CD14-positive monocyte (primary cell): ENCODE measurements at regions not wholly inside any gene's neighbourhood (a gene's known extent, or its start where the extent isn't known, plus 50 kb on each side); places are given as distances from the start of the nearest gene placed in this dataset.

Experiments
- DNase-seq, 3 donors: peaks; one replicate each; pipeline ENCODE4 v3.0.0-alpha.2; 2011 to 2022
- H2AFZ ChIP-seq: 2 replicates; pipeline ENCODE4 v1.6.0; 2012; ENCODE audit warnings: mild to moderate bottlenecking, low read depth, low read length, inconsistent platforms; ENCODE audit not compliant: insufficient read depth, poor library complexity, severe bottlenecking
- H3K27ac ChIP-seq, 2 donors: 1 replicate in 1 of 2; 2 replicates in 1 of 2; pipeline ENCODE4 v1.5.1; 2012 to 2013; ENCODE audit warnings: low read length in 2 of 2, control low read depth in 1 of 2, inconsistent platforms in 1 of 2, low read depth in 1 of 2, mild to moderate bottlenecking in 1 of 2
- H3K27me3 ChIP-seq, 2 donors: one replicate each; pipeline versions ENCODE4 v1.6.0 to v1.6.1; 2011 to 2013; ENCODE audit warnings: low read length in 2 of 2; ENCODE audit not compliant: control insufficient read depth in 2 of 2, insufficient read depth in 2 of 2
- H3K36me3 ChIP-seq, 2 donors: replicated peaks in 1 of 2; 1 replicate in 1 of 2; 2 replicates in 1 of 2; pipeline versions ENCODE4 v1.5.1 to v1.6.1; 2012 to 2013; ENCODE audit warnings: low read length in 2 of 2, control low read depth in 1 of 2, inconsistent platforms in 1 of 2, mild to moderate bottlenecking in 1 of 2; ENCODE audit not compliant: insufficient read depth in 2 of 2, control insufficient read depth in 1 of 2
- H3K4me1 ChIP-seq, 2 donors: 1 replicate in 1 of 2; 2 replicates in 1 of 2; pipeline versions ENCODE4 v1.5.1 to v1.6.1; 2012 to 2013; ENCODE audit warnings: low read length in 2 of 2, control low read depth in 1 of 2, inconsistent platforms in 1 of 2, mild to moderate bottlenecking in 1 of 2, moderate library complexity in 1 of 2; ENCODE audit not compliant: insufficient read depth in 2 of 2, control insufficient read depth in 1 of 2
- H3K4me2 ChIP-seq: replicated peaks from 2 replicates; pipeline ENCODE3; 2012; ENCODE audit warnings: low read length, moderate library complexity, mild to moderate bottlenecking; ENCODE audit not compliant: poor library complexity, severe bottlenecking; ENCODE audit errors: extremely low read depth
- H3K4me3 ChIP-seq, 3 experiments: fragments of 200-600 bp in 1 of 3; sonication (generic) in 1 of 3; replicated peaks in 1 of 3; 1 replicate in 2 of 3; 2 replicates in 1 of 3; pipeline ENCODE4 v1.5.1; 2011 to 2013; ENCODE audit warnings: low read length in 3 of 3, mild to moderate bottlenecking in 3 of 3, control low read depth in 2 of 3, low read depth in 2 of 3, inconsistent platforms in 1 of 3, moderate library complexity in 1 of 3
- H3K79me2 ChIP-seq: 2 replicates; pipeline ENCODE4 v1.6.0; 2012; ENCODE audit warnings: mild to moderate bottlenecking, control low read depth, inconsistent platforms, low read length, moderate library complexity; ENCODE audit not compliant: insufficient read depth
- H3K9ac ChIP-seq: 2 replicates; pipeline ENCODE4 v1.6.0; 2017; ENCODE audit warnings: low read length, mild to moderate bottlenecking; ENCODE audit not compliant: insufficient read depth, poor library complexity, severe bottlenecking
- H3K9me3 ChIP-seq, 2 donors: replicated peaks in 1 of 2; 1 replicate in 1 of 2; 2 replicates in 1 of 2; pipeline versions ENCODE4 v1.5.1 to v1.6.1; 2012 to 2013; ENCODE audit warnings: low read length in 2 of 2, control low read depth in 1 of 2; ENCODE audit not compliant: control insufficient read depth in 1 of 2, insufficient read depth in 1 of 2
- H4K20me1 ChIP-seq: 2 replicates; pipeline ENCODE4 v1.6.0; 2012; ENCODE audit warnings: mild to moderate bottlenecking, low read length, control low read depth, moderate library complexity; ENCODE audit not compliant: insufficient read depth
- H3K27ac Mint-ChIP-seq, 7 donors: one replicate each; pipeline ENCODE4 v1.8.0; 2020; ENCODE audit warnings: mild to moderate bottlenecking in 7 of 7, mixed read lengths in 7 of 7, moderate library complexity in 6 of 7, inconsistent platforms in 2 of 7
- H3K27me3 Mint-ChIP-seq, 3 donors: one replicate each; pipeline ENCODE4 v1.8.0; 2021 to 2022; ENCODE audit warnings: low read depth in 3 of 3, mild to moderate bottlenecking in 3 of 3, mixed read lengths in 3 of 3, moderate library complexity in 3 of 3, inconsistent platforms in 1 of 3
- H3K36me3 Mint-ChIP-seq, 2 donors: one replicate each; pipeline ENCODE4 v1.8.0; 2020; ENCODE audit warnings: mixed read lengths in 2 of 2, inconsistent platforms in 1 of 2, mild to moderate bottlenecking in 1 of 2
- H3K4me1 Mint-ChIP-seq: one replicate; pipeline ENCODE4 v1.8.0; 2020; ENCODE audit warnings: mild to moderate bottlenecking, mixed read lengths
- H3K4me3 Mint-ChIP-seq, 2 donors: one replicate each; pipeline ENCODE4 v1.8.0; 2020; ENCODE audit warnings: mild to moderate bottlenecking in 2 of 2, mixed read lengths in 2 of 2, moderate library complexity in 1 of 2
- H3K9me3 Mint-ChIP-seq, 7 donors: one replicate each; pipeline ENCODE4 v1.8.0; 2020 to 2022; ENCODE audit warnings: mixed read lengths in 7 of 7, mild to moderate bottlenecking in 6 of 7, moderate library complexity in 6 of 7, inconsistent platforms in 2 of 7
- CTCF ChIP-seq: fragments of 200-600 bp; IDR thresholded peaks from one replicate; pipeline ENCODE4 v1.8.0; 2022; ENCODE audit warnings: antibody characterized with exemption, mild to moderate bottlenecking
- WGBS: methylation state at CpG from one replicate; pipeline ENCODE4 v1.1.5; 2013; ENCODE audit warnings: missing lambda C conversion rate; ENCODE audit not compliant: insufficient coverage; 5-methylcytosine and 5-hydroxymethylcytosine counted together
- intact Hi-C, 2 donors: fragments of 100-400 bp; cut with micrococcal nuclease; formaldehyde crosslinking; loops; one replicate each; pipeline versions ENCODE4 v1.15.0 to v1.15.1; 2023

GRCh38 chr4:87911252-87911774 is 64.2 kb upstream of the SPP1 start:
- H3K36me3 ChIP-seq = no peaks in the 10 kb centered on the region
- no CpG with 5 or more reads among the region's 4 CpGs for whole genome bisulfite sequencing
- no peak overlapping the region for H3K4me3 ChIP-seq
- intact Hi-C loops = no loop called here
- H3K27me3 ChIP-seq = no peaks in the 10 kb centered on the region
- no peaks in the 10 kb centered on the region for H3K9me3 ChIP-seq
- H3K27ac ChIP-seq = no peak overlapping the region
- TF ChIP-seq CTCF = no peak
- peaks cover 17% of the 10 kb centered on the region for H3K4me1 Mint-ChIP-seq
- peak overlapping the region; percentile 41 for H2AFZ ChIP-seq
- no peaks in the 10 kb centered on the region for H4K20me1 ChIP-seq
- no peaks in the 10 kb centered on the region for H3K36me3 Mint-ChIP-seq
- peaks cover 0 to 4% (median 0%) of the 10 kb centered on the region in 3 donors for H3K27me3 Mint-ChIP-seq
- peak overlapping the region in 1 of 2 donors; percentile 72 for H3K4me3 Mint-ChIP-seq
- H3K4me1 ChIP-seq = peaks cover 14 to 17% of the 10 kb centered on the region in 2 donors
- no peak overlapping the region for H3K27ac Mint-ChIP-seq
- H3K9ac ChIP-seq = no peak overlapping the region
- no peaks in the 10 kb centered on the region for H3K79me2 ChIP-seq
- no peak for DNase-seq
- peaks cover 0 to 3% (median 0%) of the 10 kb centered on the region in 7 donors for H3K9me3 Mint-ChIP-seq
- H3K4me2 ChIP-seq = no peak overlapping the region

- Histone ChIP-seq H4K20me1 (no peaks in the 10 kb centered on the region), H2AFZ (peak overlapping the region; percentile 4), H3K36me3 (no peaks in the 10 kb centered on the region), H3K4me3 (no peak overlapping the region), H3K79me2 (no peaks in the 10 kb centered on the region), H3K27me3 (no peaks in the 10 kb centered on the region), H3K4me1 (peaks cover 14 to 17% of the 10 kb centered on the region in 2 donors), H3K4me2 (no peak overlapping the region), H3K9me3 (no peaks in the 10 kb centered on the region), H3K27ac (no peak overlapping the region), H3K9ac (no peak overlapping the region)
- peak overlapping the region in 1 of 2 donors; percentile 70 for H3K4me3 Mint-ChIP-seq
- DNase-seq = peak in 1 of 3 donors; percentile 19
- WGBS = 89% methylated on average over 2 of the region's 7 CpGs
- no peak for TF ChIP-seq CTCF
- intact Hi-C loops = no loop called here
- peaks cover 0 to 3% (median 0%) of the 10 kb centered on the region in 7 donors for H3K9me3 Mint-ChIP-seq
- peak overlapping the region in 1 of 7 donors; percentile 33 for H3K27ac Mint-ChIP-seq
- H3K27me3 Mint-ChIP-seq = peaks cover 0 to 4% (median 0%) of the 10 kb centered on the region in 3 donors
- H3K36me3 Mint-ChIP-seq = no peaks in the 10 kb centered on the region
- peaks cover 17% of the 10 kb centered on the region for H3K4me1 Mint-ChIP-seq
Measured at GRCh38 chr4:87912164-87913004, 63.1 kb upstream of the SPP1 start.
